ENCODE measurements at regions not wholly inside any gene's neighbourhood (a gene's known extent, or its start where the extent isn't known, plus 50 kb on each side); places are given as distances from the start of the nearest gene placed in this dataset.

GRCh38 chr5:167156446-167156845 is 1135.0 kb upstream of the WWC1 start:
- TF ChIP-seq CTCF (IDR thresholded peaks at IDR 0.05) (no peak), POLR2A (IDR thresholded peaks at IDR 0.05) (no peak)
